IgD-negative memory B cell (primary cell): ENCODE measurements at regions not wholly inside any gene's neighbourhood (a gene's known extent, or its start where the extent isn't known, plus 50 kb on each side); places are given as distances from the start of the nearest gene placed in this dataset.

Experiments used
- H3K27ac Mint-ChIP-seq, 3 donors: one replicate each; pipeline ENCODE4 v1.8.0; 2020 to 2022; ENCODE audit warnings: mild to moderate bottlenecking in 3 of 3, mixed read lengths in 3 of 3, moderate library complexity in 1 of 3
- H3K27me3 Mint-ChIP-seq: one replicate; pipeline ENCODE4 v1.8.0; 2021; ENCODE audit warnings: mixed read lengths
- H3K36me3 Mint-ChIP-seq: one replicate; pipeline ENCODE4 v1.8.0; 2020; ENCODE audit warnings: mild to moderate bottlenecking, mixed read lengths
- H3K4me1 Mint-ChIP-seq, 3 donors: one replicate each; pipeline ENCODE4 v1.8.0; 2020 to 2022; ENCODE audit warnings: mixed read lengths in 3 of 3, mild to moderate bottlenecking in 1 of 3
- H3K4me3 Mint-ChIP-seq, 4 donors: one replicate each; pipeline ENCODE4 v1.8.0; 2020 to 2022; ENCODE audit warnings: mild to moderate bottlenecking in 4 of 4, mixed read lengths in 4 of 4, moderate library complexity in 3 of 4
- H3K9me3 Mint-ChIP-seq, 3 donors: one replicate each; pipeline ENCODE4 v1.8.0; 2020 to 2021; ENCODE audit warnings: mixed read lengths in 3 of 3, mild to moderate bottlenecking in 1 of 3

DNA sequence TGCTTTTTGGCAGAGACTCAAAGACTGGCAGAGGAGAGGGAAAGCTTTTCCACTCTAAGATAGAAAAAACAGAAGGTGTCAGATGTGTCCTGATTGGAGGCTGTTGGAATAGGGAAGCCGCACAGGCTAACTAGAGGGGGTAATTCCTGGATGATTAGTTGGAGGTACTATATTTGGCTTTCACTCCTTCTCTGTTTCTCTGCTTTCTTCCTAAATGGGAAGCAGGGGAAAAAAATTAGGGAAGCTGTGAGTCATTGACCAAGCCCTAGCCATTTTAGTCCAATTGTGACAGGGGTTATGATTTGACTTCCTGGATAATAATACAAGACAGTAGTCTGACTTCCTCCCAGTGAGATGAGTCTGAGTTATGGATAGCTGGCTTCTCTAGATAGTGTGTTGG is 475.2 kb upstream of the CELF2 start:
- Mint-ChIP-seq H3K36me3 (no peaks in the 10 kb centered on the region), H3K27ac (no peak overlapping the region), H3K4me3 (no peak overlapping the region), H3K4me1 (no peaks in the 10 kb centered on the region), H3K27me3 (no peaks in the 10 kb centered on the region), H3K9me3 (peaks cover 0 to 2% (median 0%) of the 10 kb centered on the region in 3 donors)

DNA sequence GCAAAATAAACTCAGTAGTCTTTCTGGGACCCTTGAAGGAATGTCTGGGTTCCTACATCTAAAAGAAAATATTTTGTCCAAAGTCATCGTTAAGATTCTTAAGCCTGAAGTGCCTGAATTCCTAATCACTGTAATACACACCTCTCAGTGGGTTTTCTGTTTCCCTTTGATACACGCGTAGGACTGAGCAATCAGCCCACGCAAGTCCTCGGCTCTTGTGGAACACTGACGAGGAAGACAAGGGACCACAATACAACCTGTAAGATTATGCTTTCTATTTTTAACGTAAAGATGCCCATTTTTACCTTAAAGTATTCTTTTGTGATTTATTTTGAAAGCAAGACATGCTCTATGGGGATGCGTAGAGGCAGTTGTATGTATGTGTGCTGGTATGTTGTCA is 472.8 kb upstream of the CELF2 start:
- no peaks in the 10 kb centered on the region for H3K36me3 Mint-ChIP-seq
- no peak overlapping the region for H3K27ac Mint-ChIP-seq
- H3K4me1 Mint-ChIP-seq, result no peaks in the 10 kb centered on the region
- no peak overlapping the region for H3K4me3 Mint-ChIP-seq
- H3K27me3 Mint-ChIP-seq, result no peaks in the 10 kb centered on the region
- peaks cover 0 to 2% (median 0%) of the 10 kb centered on the region in 3 donors for H3K9me3 Mint-ChIP-seq

DNA sequence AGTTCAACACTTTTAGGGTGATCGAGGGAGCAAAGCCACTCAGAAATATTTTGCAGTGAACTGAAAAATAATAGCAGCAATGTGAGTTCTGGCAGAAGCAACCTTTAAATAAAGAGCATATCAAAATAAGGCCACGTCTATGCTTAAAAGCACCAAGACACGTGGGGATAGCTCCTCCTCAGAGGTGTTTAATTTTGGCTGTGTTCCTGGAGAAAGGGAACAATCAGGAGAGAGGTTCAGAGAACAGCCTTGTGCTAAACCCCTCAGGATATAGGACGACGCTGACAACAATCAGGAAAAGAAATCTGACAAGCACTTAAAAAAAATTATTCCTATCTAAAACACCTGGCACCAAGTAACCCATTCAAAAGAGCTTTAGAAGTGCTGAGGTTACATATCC is 471.9 kb upstream of the CELF2 start:
- H3K36me3 Mint-ChIP-seq, result no peaks in the 10 kb centered on the region
- H3K4me1 Mint-ChIP-seq, result no peaks in the 10 kb centered on the region
- H3K4me3 Mint-ChIP-seq, result no peak overlapping the region
- H3K27ac Mint-ChIP-seq, result no peak overlapping the region
- peaks cover 0 to 3% (median 2%) of the 10 kb centered on the region in 3 donors for H3K9me3 Mint-ChIP-seq
- H3K27me3 Mint-ChIP-seq, result no peaks in the 10 kb centered on the region

DNA sequence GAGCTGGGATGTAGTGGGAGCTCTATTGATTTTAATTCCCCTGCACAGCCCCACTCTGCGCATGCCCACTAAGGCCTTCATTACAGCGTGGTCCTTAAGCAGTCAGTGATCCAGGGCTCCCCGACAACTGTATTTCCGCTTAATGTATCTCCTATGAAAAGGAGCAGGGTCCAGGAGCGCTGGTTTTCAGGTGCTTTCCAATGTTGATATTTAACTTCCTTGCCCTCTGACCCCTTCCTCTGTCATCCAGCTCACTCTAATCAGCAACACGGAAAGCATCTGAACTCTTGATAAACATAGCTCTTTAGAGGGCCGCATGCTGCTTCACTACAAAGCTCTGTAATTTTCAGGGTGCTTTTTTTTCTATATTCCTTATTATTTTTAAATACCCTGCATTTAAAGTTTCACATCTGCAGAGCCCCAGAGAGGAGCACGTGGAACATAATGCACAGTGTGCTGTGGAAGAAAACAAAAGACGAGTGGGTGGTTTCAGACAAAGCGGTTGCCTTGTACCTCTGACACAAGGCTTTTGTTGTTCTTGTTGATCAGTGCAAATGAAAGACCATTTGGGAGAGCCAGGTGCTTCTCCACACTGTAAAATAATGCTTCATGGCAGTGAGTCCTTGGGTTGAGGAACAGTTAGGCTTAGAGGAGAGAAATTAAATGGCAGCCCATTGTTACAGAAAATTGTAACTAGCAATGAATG is 465.9 kb upstream of the CELF2 start:
- H3K9me3 Mint-ChIP-seq, result peaks cover 0 to 5% (median 2%) of the 10 kb centered on the region in 3 donors
- H3K27me3 Mint-ChIP-seq, result no peaks in the 10 kb centered on the region
- H3K4me3 Mint-ChIP-seq, result no peak overlapping the region
- H3K36me3 Mint-ChIP-seq, result peaks cover 2% of the 10 kb centered on the region
- no peaks in the 10 kb centered on the region for H3K4me1 Mint-ChIP-seq
- no peak overlapping the region for H3K27ac Mint-ChIP-seq

DNA sequence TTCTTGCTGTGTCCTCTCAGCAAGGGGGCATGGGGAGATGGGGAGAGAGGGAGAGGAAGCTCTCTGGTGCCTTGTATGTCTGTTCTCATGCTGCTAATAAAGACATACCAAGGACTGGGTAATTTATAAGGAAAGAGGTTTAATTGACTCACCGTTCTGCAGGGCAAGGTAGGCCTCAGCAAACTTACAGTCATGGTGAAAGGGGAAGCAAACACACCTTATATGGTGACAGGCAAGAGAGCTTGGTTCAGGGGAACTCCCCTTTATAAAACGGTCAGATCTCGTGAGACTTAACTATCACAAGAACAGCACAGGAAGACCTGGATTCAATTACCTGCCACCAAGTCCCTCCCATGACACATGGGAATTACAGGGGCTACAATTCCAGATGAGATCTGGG is 464.7 kb upstream of the CELF2 start:
- Mint-ChIP-seq H3K9me3 (peaks cover 0 to 5% (median 0%) of the 10 kb centered on the region in 3 donors), H3K4me3 (no peak overlapping the region), H3K4me1 (no peaks in the 10 kb centered on the region), H3K36me3 (peaks cover 2% of the 10 kb centered on the region), H3K27me3 (no peaks in the 10 kb centered on the region), H3K27ac (no peak overlapping the region)

DNA sequence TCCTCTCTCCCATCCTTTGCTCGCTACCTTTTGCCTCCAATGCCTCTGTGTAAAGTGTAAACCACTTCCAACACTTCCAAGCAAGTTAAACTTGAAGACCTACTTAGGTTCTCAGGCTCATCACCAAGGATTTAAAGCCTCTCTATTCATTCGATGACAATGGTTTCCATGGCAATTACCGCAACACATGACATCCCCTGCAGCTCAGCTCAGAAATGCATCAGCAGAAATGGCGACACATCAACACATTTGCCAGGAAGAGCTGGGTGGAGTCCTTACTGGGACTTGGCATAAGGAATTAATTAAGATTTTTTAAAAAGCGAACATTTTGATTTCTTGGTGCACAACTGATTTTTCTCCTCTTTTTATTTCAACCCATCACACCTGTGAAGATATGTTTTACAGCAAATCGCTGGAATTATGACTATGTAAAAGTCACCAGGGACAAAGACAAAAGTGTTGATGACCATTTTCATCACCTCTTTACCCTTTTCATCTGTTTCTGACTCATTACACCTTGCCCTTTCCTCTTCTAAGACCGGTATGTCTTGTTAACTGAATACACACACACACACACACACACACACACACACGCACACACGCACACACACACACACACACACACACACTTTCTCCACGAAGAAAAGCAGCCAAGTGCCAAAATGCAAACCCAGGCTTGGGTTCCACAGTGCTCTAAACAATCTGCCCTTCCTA is 453.4 kb upstream of the CELF2 start:
- H3K4me3 Mint-ChIP-seq, result no peak overlapping the region
- H3K27ac Mint-ChIP-seq, result no peak overlapping the region
- peaks cover 2 to 8% (median 4%) of the 10 kb centered on the region in 3 donors for H3K9me3 Mint-ChIP-seq
- peaks cover 2% of the 10 kb centered on the region for H3K36me3 Mint-ChIP-seq
- peaks cover 0 to 2% (median 0%) of the 10 kb centered on the region in 3 donors for H3K4me1 Mint-ChIP-seq
- peaks cover 6% of the 10 kb centered on the region for H3K27me3 Mint-ChIP-seq

DNA sequence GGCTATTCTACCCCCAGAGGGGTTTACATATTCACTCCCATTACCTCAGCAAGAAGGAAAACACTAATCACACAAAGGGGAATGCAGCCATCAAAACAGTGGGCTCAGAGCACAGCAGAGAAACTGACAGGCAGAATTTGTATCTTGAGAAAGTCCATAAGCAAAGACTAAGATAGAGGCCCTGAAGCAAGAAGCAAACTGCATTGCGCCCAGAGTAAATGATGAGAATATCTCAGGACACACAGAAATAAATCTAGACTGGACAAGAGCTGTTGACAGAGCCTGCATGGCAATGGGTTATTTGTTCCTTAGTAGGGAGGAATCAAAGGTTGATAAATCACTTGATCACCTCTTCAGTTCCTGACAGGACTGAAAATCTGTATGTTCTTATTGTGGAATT is 440.7 kb upstream of the CELF2 start:
- Mint-ChIP-seq H3K4me3 (no peak overlapping the region), H3K36me3 (no peaks in the 10 kb centered on the region), H3K9me3 (peaks cover 0 to 7% (median 2%) of the 10 kb centered on the region in 3 donors), H3K4me1 (no peaks in the 10 kb centered on the region), H3K27ac (peak overlapping the region in 1 of 3 donors; percentile 87), H3K27me3 (peaks cover 2% of the 10 kb centered on the region)

DNA sequence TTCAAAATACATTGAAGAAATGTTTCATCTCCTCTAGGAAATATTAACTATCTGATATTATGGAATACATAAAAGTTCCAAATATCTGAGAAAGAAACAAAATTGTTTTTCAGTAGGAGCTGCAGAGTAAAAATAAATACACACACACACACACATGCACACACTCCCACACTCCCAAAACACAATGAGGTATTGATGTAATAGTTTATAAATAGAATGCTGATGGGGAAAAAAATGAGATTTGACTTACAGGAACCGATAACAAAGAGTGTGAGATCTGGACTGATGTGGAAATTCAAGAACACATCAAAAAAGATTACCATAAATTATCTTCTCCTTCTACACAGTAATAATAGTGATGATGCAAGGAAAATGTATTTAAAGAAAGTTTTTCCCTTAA is 438.0 kb upstream of the CELF2 start:
- H3K27ac Mint-ChIP-seq, result no peak overlapping the region

DNA sequence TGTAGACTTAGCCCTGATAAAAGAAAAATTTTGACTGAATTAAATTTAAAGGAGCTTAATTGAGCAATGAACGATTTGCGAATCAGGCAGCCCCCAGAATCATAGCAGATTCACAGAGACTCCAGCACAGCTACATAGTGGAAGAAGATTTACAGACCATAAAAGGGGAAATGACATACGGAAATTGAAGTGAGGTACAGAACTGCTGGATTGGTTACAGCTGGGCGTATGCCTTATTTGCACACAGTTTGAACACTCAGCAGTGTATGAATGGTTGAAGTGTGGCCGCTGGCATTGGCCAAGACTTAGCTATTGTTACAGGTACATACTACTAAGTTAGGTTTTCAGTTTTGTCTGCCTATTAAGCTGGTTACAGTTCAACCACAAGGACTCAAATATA is 433.5 kb upstream of the CELF2 start:
- Mint-ChIP-seq H3K27ac (no peak overlapping the region), H3K36me3 (no peaks in the 10 kb centered on the region), H3K27me3 (peaks cover 2% of the 10 kb centered on the region), H3K4me1 (no peaks in the 10 kb centered on the region), H3K9me3 (peaks cover 0 to 4% (median 2%) of the 10 kb centered on the region in 3 donors), H3K4me3 (no peak overlapping the region)

More for the DNA sequence above, 438.0 kb upstream of the CELF2 start:
- no peak overlapping the region for H3K4me3 Mint-ChIP-seq
- peaks cover 0 to 9% (median 4%) of the 10 kb centered on the region in 3 donors for H3K9me3 Mint-ChIP-seq
- no peaks in the 10 kb centered on the region for H3K4me1 Mint-ChIP-seq
- H3K36me3 Mint-ChIP-seq, result no peaks in the 10 kb centered on the region
- peaks cover 3% of the 10 kb centered on the region for H3K27me3 Mint-ChIP-seq

DNA sequence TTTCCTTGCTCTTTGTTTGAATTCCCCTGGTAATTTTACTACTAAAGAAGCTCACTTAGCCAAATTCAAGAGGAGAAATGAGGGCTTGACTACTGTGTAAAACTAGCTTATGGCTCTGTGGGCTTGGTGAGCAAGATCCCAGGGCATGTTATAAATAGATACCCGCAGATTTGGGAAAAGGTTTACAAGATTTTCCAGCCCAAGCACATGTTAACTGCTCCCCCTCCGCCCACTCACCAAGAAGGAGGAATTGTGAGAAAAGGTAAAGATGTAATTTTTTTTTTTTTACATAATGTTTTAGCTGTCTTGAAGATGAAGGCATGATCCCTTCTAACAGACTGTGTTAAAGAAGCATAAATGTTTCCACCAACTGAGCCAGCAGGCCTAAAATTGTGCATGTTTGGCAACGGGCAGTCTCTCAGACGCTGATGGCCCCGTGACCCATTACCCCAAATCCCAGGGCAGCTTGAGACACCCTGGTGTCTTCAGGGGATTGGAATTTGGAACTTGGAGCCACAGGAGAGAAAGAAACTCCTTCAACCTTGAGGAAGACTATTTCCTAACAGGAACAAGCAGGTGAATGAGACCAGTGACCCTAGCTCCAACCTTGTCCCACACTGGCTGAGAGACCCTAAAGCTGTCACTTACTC is 429.8 kb upstream of the CELF2 start:
- peaks cover 0 to 2% (median under 1%) of the 10 kb centered on the region in 3 donors for H3K9me3 Mint-ChIP-seq
- H3K36me3 Mint-ChIP-seq, result no peaks in the 10 kb centered on the region
- peak overlapping the region in 1 of 3 donors; percentile 22 for H3K27ac Mint-ChIP-seq
- H3K4me3 Mint-ChIP-seq, result no peak overlapping the region
- peaks cover 2% of the 10 kb centered on the region for H3K27me3 Mint-ChIP-seq
- no peaks in the 10 kb centered on the region for H3K4me1 Mint-ChIP-seq

DNA sequence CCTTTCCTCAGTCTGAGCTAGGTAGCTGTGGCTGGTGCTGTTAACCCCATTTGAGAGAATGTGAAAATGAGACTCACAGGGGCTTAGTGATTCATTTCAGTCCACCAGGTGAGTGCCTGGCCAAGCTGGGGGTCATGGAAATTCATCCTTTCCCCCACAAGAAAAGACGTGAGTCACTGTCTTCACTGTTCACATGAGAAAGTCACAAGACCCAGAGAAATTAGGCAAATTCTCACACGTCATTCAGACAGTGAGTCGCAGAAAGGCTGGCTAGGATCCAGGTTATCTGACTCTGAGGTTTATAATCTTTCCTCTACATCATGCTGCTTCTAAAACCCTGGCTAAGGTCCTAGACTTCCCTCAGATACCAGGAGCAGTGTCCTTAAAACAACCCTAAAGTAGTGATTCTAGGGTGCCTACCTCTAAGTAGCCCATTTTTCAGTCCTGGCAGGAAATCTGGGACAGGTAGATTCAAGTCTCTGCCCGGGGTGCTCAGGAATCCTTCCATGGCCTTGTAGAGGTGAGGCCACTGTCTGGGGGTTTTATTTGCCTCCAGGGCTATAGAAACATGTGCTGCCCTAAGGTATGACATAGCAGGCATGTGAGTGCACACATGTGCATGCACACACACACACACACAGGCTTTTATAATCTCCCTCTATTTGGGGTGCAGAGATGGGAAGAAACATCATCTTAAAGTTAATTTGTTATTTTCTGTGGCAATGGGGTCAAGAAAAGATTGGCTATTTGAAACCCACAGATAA is 427.9 kb upstream of the CELF2 start:
- H3K4me3 Mint-ChIP-seq, result no peak overlapping the region
- H3K9me3 Mint-ChIP-seq, result peaks cover 0 to 2% (median 0%) of the 10 kb centered on the region in 3 donors
- no peaks in the 10 kb centered on the region for H3K36me3 Mint-ChIP-seq
- H3K4me1 Mint-ChIP-seq, result no peaks in the 10 kb centered on the region
- H3K27ac Mint-ChIP-seq, result no peak overlapping the region
- peaks cover 1% of the 10 kb centered on the region for H3K27me3 Mint-ChIP-seq

DNA sequence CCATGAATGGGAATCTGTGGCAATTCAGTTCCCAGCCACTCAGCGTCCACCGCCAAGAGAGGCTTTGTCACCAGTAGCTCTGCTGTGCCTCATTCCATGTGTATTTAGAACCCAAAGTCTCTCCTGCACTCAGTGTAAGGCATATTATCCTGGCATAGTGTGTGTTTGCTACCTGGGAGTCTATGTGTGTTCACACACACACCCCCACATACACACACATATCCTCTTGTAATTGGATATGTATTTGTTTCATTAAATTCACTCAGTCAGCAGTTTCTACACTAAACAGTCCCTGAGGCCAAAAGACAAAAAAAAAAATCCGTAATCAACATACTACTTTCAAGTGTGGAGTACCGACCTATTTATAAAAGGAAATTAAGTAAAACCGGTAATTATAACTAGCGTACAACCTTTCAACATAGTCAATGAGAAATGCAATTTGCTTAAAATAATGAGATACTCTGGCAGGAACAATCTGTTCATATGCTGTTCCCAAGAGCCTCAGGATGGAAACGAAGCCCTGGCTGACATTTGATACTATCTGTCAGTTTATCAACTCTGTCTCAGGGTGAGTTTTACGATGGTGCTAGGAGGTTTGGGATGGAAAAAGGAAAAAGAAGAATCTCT is 425.8 kb upstream of the CELF2 start:
- Mint-ChIP-seq H3K27ac (no peak overlapping the region), H3K27me3 (no peaks in the 10 kb centered on the region), H3K9me3 (peaks cover 0 to 2% (median 0%) of the 10 kb centered on the region in 3 donors), H3K36me3 (no peaks in the 10 kb centered on the region), H3K4me1 (no peaks in the 10 kb centered on the region), H3K4me3 (no peak overlapping the region)

DNA sequence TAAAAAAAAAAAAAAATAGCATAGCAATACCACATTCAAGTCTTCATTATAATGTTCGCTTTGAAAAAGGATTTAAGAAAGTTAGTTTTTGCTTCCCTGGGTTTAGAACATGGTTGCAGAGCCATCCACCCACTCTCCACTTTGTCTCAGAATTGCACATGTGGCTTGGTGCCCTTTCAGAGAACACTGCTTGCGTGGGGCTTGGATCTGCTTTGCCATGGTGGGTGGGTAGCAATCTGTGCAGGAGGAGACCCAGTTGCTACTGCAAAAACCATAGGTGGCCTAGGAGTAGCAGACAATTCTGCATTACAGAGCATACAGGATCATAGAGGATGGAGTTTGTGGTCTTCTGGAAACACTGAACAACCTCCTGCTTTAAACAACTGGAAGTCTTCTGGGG is 421.4 kb upstream of the CELF2 start:
- Mint-ChIP-seq H3K9me3 (peaks cover 0 to 2% (median 2%) of the 10 kb centered on the region in 3 donors), H3K27me3 (no peaks in the 10 kb centered on the region), H3K4me3 (no peak overlapping the region), H3K27ac (no peak overlapping the region), H3K36me3 (no peaks in the 10 kb centered on the region), H3K4me1 (no peaks in the 10 kb centered on the region)

DNA sequence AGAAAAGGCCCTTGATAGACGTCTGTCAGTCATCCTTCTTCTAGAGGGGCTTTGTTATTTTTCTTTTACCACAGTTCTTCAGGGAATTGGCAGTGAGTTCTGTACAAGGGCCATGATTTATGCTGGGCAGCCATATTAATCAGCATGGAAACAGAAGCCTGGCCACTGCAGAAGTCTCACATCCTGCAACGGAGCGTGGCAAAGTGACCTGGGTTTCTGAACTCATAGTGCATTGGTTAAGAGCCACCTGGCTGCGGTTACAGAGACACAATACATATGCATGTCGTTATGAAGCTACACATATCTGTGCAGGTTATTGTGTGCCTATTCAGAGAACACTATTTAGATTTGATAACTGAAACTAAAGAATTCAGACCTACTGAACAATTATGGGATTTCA is 419.4 kb upstream of the CELF2 start:
- H3K27ac Mint-ChIP-seq, result no peak overlapping the region
- peaks cover 0 to 2% (median 0%) of the 10 kb centered on the region in 3 donors for H3K9me3 Mint-ChIP-seq
- H3K36me3 Mint-ChIP-seq, result no peaks in the 10 kb centered on the region
- no peaks in the 10 kb centered on the region for H3K27me3 Mint-ChIP-seq
- H3K4me3 Mint-ChIP-seq, result no peak overlapping the region
- no peaks in the 10 kb centered on the region for H3K4me1 Mint-ChIP-seq
